SK-N-SH treated with all-trans-retinoic acid at 6 μM for 48 hours (cell line): ENCODE measurements at regions not wholly inside any gene's neighbourhood (a gene's known extent, or its start where the extent isn't known, plus 50 kb on each side); places are given as distances from the start of the nearest gene placed in this dataset.

Experiments
- BACH2 ChIP-seq: fragments of 250-450 bp; sonication (Bioruptor Pico); IDR thresholded peaks from 2 replicates; pipeline ENCODE4 v1.9.0; 2021; ENCODE audit warnings: mild to moderate bottlenecking, borderline replicate concordance
- CSDC2 ChIP-seq: fragments of 250-450 bp; sonication (Bioruptor Pico); IDR thresholded peaks from 2 replicates; pipeline ENCODE4 v1.5.0; 2020; ENCODE audit warnings: mild to moderate bottlenecking, moderate library complexity
- CSRNP3 ChIP-seq: fragments of 250-450 bp; sonication (Bioruptor Pico); IDR thresholded peaks from 2 replicates; pipeline ENCODE4 v1.5.1; 2021; ENCODE audit warnings: mild to moderate bottlenecking, moderate library complexity
- GLIS3 ChIP-seq: fragments of 250-450 bp; sonication (Bioruptor Pico); IDR thresholded peaks from 2 replicates; pipeline ENCODE4 v1.5.0; 2020; ENCODE audit warnings: mild to moderate bottlenecking, moderate library complexity
- TCF4 ChIP-seq: fragments of 250-450 bp; sonication (Bioruptor Pico); IDR thresholded peaks from 2 replicates; pipeline ENCODE4 v1.8.0; 2021; ENCODE audit warnings: mild to moderate bottlenecking, moderate library complexity, borderline replicate concordance
- TOX ChIP-seq: fragments of 250-450 bp; sonication (Bioruptor Pico); IDR thresholded peaks from 2 replicates; pipeline ENCODE4 v1.8.0; 2021; ENCODE audit warnings: mild to moderate bottlenecking, moderate library complexity, borderline replicate concordance
- ZFP3 ChIP-seq: fragments of 250-450 bp; sonication (Bioruptor Pico); IDR thresholded peaks from 2 replicates; pipeline ENCODE4 v1.5.0; 2020; ENCODE audit warnings: mild to moderate bottlenecking, moderate library complexity
- ZFP30 ChIP-seq: fragments of 450-650 bp; formaldehyde crosslinking; IDR thresholded peaks from 2 replicates; pipeline ENCODE4 v1.5.0; 2022; ENCODE audit warnings: mild to moderate bottlenecking, moderate library complexity
- ZNF70 ChIP-seq: fragments of 450-650 bp; formaldehyde crosslinking; IDR thresholded peaks from 2 replicates; pipeline ENCODE4 v1.5.0; 2020; ENCODE audit warnings: mild to moderate bottlenecking, moderate library complexity

DNA sequence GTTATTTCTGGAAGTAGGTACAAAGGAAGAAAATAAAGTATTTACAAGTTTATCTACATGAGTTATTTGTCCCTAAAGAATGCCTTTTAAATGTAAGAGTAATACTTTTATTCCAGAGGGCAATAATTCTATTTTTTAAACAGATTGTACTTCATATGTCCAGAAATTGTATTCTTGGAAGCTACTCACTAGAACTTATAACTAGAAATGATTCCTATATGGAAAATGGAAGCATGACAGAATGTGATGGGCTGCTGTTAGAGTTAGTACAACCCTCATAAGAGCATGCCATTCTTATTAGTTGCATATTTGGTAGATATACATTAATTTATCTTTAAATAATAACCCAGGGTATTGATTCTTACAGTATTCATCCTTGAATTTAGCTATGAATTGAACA lies 362.0 kb downstream of the FSIP2 start:
- TF ChIP-seq ZNF70 (no peak), CSRNP3 (CRISPR knock-in tag) (no peak), CSDC2 (CRISPR knock-in tag) (no peak), ZFP30 (CRISPR knock-in tag) (no peak), BACH2 (CRISPR knock-in tag) (no peak), TCF4 (no peak), ZFP3 (CRISPR knock-in tag) (no peak), TOX (CRISPR knock-in tag) (no peak), GLIS3 (CRISPR knock-in tag) (no peak)
